OCI-LY7 (cell line): ENCODE measurements at regions not wholly inside any gene's neighbourhood (a gene's known extent, or its start where the extent isn't known, plus 50 kb on each side); places are given as distances from the start of the nearest gene placed in this dataset.

Experiments used
- BruUV-seq: library from RNA; stranded (reverse); fragments of 400-500 nt; replicated peaks from 2 replicates; lab custom pipeline; 2021; lab: Mats Ljungman, UMichigan
- CTCF ChIA-PET: fragments of 300-600 bp; sonication (Branson Sonifier 250); formaldehyde crosslinking; loops from one replicate; lab custom pipeline; 2022; ENCODE audit warnings: antibody characterized with exemption; ENCODE audit not compliant: unreplicated experiment; lab: Charles Lee
- POLR2A ChIA-PET: fragments of 300-600 bp; sonication (Branson Sonifier 250); formaldehyde crosslinking; loops from one replicate; lab custom pipeline; 2022; ENCODE audit warnings: antibody characterized with exemption; lab: Charles Lee
- DNase-seq: peaks from one replicate; pipeline ENCODE4 v3.0.0-alpha.2; 2015; ENCODE audit warnings: low spot score
- H2AFZ ChIP-seq: fragments of 200-600 bp; sonication (generic), shearing (Covaris generic); 2 replicates; pipeline ENCODE4 v1.6.1; 2014; ENCODE audit warnings: mild to moderate bottlenecking, antibody characterized with exemption, low read length, moderate library complexity
- H3K27ac ChIP-seq: fragments of 200-600 bp; sonication (generic); 2 replicates; pipeline ENCODE4 v1.5.1; 2014; ENCODE audit warnings: mixed run types, low read depth, mild to moderate bottlenecking, moderate library complexity, low read length, inconsistent platforms; ENCODE audit not compliant: poor library complexity, severe bottlenecking
- H3K36me3 ChIP-seq: fragments of 200-600 bp; sonication (generic); 2 replicates; pipeline ENCODE4 v1.6.1; 2014; ENCODE audit warnings: mild to moderate bottlenecking, antibody characterized with exemption, low read length, moderate library complexity, mixed read lengths; ENCODE audit not compliant: insufficient read depth
- H3K4me1 ChIP-seq: fragments of 200-600 bp; sonication (generic); 2 replicates; pipeline ENCODE4 v1.5.1; 2014; ENCODE audit warnings: mild to moderate bottlenecking, low read length; ENCODE audit not compliant: insufficient read depth, poor library complexity, severe bottlenecking
- H3K4me2 ChIP-seq: fragments of 200-600 bp; sonication (generic); 2 replicates; pipeline ENCODE4 v1.6.1; 2014; ENCODE audit warnings: mild to moderate bottlenecking, low read length
- H3K4me3 ChIP-seq: fragments of 200-600 bp; sonication (generic); 2 replicates; pipeline ENCODE4 v1.5.1; 2014; ENCODE audit warnings: mild to moderate bottlenecking, low read depth, low read length; ENCODE audit not compliant: poor library complexity, severe bottlenecking
- H3K79me2 ChIP-seq: fragments of 200-600 bp; sonication (generic); 2 replicates; pipeline ENCODE4 v1.6.1; 2016; ENCODE audit warnings: low read depth, mild to moderate bottlenecking, low read length, moderate library complexity, mixed read lengths; ENCODE audit not compliant: insufficient read depth
- H3K9me2 ChIP-seq: fragments of 200-600 bp; sonication (generic); 2 replicates; pipeline ENCODE4 v1.6.1; 2016; ENCODE audit warnings: mild to moderate bottlenecking, low read length, mixed read lengths; ENCODE audit not compliant: insufficient read depth
- H3K9me3 ChIP-seq: fragments of 200-600 bp; sonication (generic); 2 replicates; pipeline ENCODE4 v1.6.1; 2014; ENCODE audit warnings: mild to moderate bottlenecking, mixed run types, low read length, mixed read lengths
- H4K20me1 ChIP-seq: fragments of 200-600 bp; sonication (generic); 2 replicates; pipeline ENCODE4 v1.6.1; 2014; ENCODE audit warnings: mild to moderate bottlenecking, antibody characterized with exemption, low read length, moderate library complexity, mixed read lengths; ENCODE audit not compliant: insufficient read depth
- EZH2phosphoT487 ChIP-seq: fragments of 200-600 bp; sonication (generic); IDR thresholded peaks from 2 replicates; pipeline ENCODE4 v1.6.1; 2018; ENCODE audit warnings: low read depth, borderline replicate concordance, mild to moderate bottlenecking, mixed run types, antibody characterized with exemption, low read length, moderate library complexity, mixed read lengths
- intact Hi-C: fragments of 100-400 bp; cut with micrococcal nuclease; formaldehyde crosslinking; loops from one replicate; pipeline ENCODE4 v1.10.0; 2022; ENCODE audit not compliant: unreplicated experiment
- TF ChIP-seq, protein P1 (sequence below): fragments of 200-600 bp; sonication (generic); conservative IDR thresholded peaks from 2 replicates; pipeline ENCODE4 v1.5.1; 2014; ENCODE audit warnings: mild to moderate bottlenecking, antibody characterized with exemption, low read length, moderate library complexity, mixed read lengths

DNA sequence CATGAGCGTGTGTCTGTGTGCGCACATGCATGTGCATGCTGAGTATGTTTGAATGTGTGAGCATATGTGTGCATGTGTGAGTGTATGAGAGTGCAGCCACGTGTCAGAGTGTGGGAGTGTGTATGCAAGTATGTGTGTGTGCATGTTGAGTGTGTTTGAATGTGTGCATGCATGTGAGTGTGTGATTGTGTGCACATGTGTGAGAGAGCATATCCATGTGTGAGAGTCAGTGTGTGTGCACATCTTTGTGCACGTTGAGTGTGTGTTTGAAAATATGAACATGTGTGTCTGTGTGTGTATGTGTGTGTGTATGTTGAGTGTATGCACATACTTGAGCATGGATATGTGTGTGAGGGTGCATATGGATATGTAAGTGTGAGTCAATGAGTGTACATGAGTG lies 730.8 kb downstream of the VRK1 start:
- Histone ChIP-seq H3K4me3 (no peak overlapping the region), H4K20me1 (no peaks in the 10 kb centered on the region), H3K4me1 (no peaks in the 10 kb centered on the region), H3K79me2 (no peaks in the 10 kb centered on the region), H3K9me2 (no peaks in the 10 kb centered on the region), H3K27ac (no peak overlapping the region), H3K4me2 (no peak overlapping the region), H2AFZ (no peak overlapping the region), H3K36me3 (no peaks in the 10 kb centered on the region), H3K9me3 (no peaks in the 10 kb centered on the region)
- DNase-seq = no peak
- TF ChIP-seq, protein P1, sequence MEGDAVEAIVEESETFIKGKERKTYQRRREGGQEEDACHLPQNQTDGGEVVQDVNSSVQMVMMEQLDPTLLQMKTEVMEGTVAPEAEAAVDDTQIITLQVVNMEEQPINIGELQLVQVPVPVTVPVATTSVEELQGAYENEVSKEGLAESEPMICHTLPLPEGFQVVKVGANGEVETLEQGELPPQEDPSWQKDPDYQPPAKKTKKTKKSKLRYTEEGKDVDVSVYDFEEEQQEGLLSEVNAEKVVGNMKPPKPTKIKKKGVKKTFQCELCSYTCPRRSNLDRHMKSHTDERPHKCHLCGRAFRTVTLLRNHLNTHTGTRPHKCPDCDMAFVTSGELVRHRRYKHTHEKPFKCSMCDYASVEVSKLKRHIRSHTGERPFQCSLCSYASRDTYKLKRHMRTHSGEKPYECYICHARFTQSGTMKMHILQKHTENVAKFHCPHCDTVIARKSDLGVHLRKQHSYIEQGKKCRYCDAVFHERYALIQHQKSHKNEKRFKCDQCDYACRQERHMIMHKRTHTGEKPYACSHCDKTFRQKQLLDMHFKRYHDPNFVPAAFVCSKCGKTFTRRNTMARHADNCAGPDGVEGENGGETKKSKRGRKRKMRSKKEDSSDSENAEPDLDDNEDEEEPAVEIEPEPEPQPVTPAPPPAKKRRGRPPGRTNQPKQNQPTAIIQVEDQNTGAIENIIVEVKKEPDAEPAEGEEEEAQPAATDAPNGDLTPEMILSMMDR = no peak
- TF ChIP-seq EZH2phosphoT487 = no peak
- BruUV-seq = no TSS peak
- intact Hi-C loops = no loop called here
- POLR2A ChIA-PET = interaction anchor here (1.3 kb wide), 1 partner anchor 10 kb away, joined by 3 read pairs; no protein-coding TSS in a partner anchor
- CTCF ChIA-PET = no interaction called here

DNA sequence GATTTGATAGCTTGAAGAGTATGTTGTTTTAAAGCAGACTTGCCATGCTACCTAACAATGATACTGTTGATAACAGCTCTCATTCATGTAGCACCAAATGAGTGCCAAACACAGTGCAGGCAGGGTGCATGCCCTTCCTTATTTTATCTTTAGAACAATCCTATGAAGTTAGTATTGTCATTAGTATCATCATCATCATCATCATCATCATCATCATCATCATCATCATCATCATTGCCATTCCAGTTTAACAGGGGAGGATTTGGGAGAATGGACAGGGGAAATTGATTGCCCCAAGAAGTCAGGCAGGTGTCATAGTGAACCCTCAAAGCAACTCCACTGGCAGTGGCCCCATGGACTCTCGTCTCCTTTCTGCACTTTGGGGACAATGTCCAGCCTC lies 734.9 kb downstream of the VRK1 start:
- ChIA-PET POLR2A (no interaction called here), CTCF (no interaction called here)
- Histone ChIP-seq H3K9me2 (no peaks in the 10 kb centered on the region), H3K4me3 (no peak overlapping the region), H3K79me2 (no peaks in the 10 kb centered on the region), H3K36me3 (no peaks in the 10 kb centered on the region), H4K20me1 (no peaks in the 10 kb centered on the region), H3K27ac (no peak overlapping the region), H3K4me2 (no peak overlapping the region), H2AFZ (no peak overlapping the region), H3K9me3 (no peaks in the 10 kb centered on the region), H3K4me1 (no peaks in the 10 kb centered on the region)
- no peak for DNase-seq
- intact Hi-C loops = no loop called here
- no peak for TF ChIP-seq EZH2phosphoT487
- TF ChIP-seq, protein P1 = no peak
- no TSS peak for BruUV-seq

DNA sequence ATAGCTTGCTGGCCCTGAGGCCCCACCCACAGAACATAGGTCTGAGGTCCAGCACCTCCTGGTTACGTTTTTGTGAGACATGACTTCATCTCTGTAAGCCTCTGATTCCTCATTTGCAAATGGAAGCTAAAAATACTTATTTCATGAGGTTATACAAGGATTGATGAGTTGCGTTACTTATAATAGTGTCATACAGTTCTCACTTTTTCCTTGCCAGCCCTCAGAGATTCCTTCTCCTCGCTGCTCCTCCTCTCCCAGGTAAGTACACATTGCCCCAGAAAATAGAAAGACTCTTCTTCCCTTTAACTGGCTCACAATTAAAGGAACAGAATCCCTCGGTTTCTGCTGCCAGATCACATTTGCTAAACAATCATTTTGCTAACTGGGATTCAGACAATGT lies 739.2 kb downstream of the VRK1 start:
- BruUV-seq = no TSS peak
- Histone ChIP-seq H3K4me2 (no peak overlapping the region), H4K20me1 (no peaks in the 10 kb centered on the region), H3K36me3 (no peaks in the 10 kb centered on the region), H2AFZ (no peak overlapping the region), H3K4me1 (no peaks in the 10 kb centered on the region), H3K4me3 (no peak overlapping the region), H3K79me2 (no peaks in the 10 kb centered on the region), H3K9me3 (no peaks in the 10 kb centered on the region), H3K9me2 (no peaks in the 10 kb centered on the region), H3K27ac (no peak overlapping the region)
- intact Hi-C loops = no loop called here
- no peak for TF ChIP-seq EZH2phosphoT487
- TF ChIP-seq, protein P1 = no peak
- ChIA-PET POLR2A (interaction anchor here (0.5 to 1.0 kb wide), 2 partner anchors 27 to 78 kb away, joined by 3 to 4 read pairs; no protein-coding TSS in a partner anchor), CTCF (no interaction called here)
- DNase-seq = no peak
